NCI-H748 (cell line): ENCODE measurements at regions not wholly inside any gene's neighbourhood (a gene's known extent, or its start where the extent isn't known, plus 50 kb on each side); places are given as distances from the start of the nearest gene placed in this dataset.
A peak's percentile ranks its signal among the peaks of the same experiment; 100 is the strongest.

Experiments
- DNase-seq: peaks from one replicate; lab custom pipeline; 2025; ENCODE audit not compliant: unreplicated experiment; lab: John Stamatoyannopoulos, UW

DNA sequence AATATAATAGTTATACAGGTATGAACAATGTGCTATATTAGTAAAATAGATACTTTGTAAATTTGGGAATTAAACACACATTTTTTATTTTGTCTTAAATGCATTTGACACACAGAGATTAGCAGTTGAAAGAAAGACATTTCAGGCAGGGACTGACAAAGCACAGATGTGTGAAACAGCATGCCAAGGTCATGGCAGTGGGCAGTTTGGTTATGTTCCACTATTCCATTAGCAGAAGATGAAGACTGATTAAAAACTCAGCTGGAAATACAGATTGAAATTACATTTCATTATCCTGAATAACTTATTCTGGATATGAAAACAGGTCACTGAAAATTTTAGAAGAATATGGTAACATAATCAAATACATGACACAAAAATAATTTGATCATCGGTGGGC is 669.8 kb upstream of the LRFN5 start:
- DNase-seq, result no peak

DNA sequence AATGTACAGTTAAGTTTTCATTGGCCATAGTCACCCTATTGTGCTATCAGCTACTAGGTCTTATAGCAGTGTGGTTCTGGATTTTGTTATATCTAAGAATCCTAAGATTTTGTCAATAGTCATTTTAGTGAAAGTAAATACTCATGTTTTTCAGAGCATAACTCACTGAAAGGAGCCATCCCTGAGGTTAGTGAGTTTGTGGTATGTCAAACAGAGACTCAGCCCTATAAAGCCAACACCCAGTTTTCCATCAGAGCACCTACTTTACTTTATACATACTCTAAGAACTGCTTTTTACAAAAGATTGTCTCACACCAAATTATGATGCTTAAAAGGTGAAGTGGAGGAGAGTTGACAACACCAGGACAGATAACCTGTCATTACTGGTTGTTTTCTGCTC is 686.3 kb upstream of the LRFN5 start:
- no peak for DNase-seq

DNA sequence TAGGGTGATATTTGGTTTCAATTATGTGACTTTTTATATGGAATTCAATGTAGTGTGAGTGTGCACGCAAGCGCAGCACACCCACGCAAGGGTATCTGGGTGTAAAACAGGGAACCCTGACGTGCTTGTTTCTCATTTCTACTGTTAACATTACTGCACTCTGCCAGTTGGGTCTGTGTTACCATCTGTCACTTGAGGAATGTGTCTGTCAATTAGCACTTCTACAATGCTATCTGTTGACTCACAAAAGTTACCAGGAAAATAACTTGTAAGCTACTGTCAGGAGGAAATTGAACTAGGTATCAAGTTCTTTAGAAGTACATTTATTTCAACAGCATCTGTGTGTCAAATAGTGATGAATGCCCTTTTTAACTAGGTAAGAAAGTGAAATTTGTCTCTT is 695.5 kb upstream of the LRFN5 start:
- no peak for DNase-seq

DNA sequence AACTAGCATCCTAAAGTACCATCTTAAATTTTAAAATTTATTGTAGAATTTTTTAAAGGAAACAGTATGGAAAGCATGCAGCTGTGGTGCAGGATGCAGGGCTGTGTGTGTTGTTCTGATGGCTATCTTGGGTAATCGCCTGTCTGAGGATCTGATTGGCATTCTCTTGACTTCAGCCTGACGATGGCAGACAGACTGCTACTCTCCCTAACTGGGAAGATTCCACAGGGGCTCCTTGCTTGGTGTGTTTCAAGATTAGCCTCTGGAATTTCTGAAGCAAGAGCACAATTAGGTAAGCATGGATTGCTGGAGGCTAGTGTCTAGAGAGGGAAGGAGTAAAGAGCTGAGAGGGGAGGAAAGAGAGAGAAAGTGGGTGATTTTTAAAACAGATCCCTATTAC is 696.8 kb upstream of the LRFN5 start:
- no peak for DNase-seq

DNA sequence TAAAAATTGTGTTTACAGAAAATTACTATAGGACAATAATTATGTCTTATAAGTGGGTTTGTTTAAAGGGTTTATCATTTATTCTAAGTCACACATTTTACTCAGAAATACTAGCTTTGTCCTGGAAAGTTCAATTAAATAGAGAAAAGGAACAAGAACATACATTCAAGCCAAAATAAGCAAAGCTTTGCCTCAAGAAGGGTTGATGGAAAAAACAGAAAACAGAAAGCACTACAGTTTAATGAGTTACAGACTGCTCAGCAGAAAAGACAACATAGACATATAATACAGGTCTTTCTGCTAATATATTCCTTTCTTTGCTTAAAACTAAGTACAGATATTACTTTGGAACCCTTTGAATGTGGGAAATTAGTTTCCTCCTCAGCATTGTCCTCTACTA is 703.0 kb upstream of the LRFN5 start:
- no peak for DNase-seq

DNA sequence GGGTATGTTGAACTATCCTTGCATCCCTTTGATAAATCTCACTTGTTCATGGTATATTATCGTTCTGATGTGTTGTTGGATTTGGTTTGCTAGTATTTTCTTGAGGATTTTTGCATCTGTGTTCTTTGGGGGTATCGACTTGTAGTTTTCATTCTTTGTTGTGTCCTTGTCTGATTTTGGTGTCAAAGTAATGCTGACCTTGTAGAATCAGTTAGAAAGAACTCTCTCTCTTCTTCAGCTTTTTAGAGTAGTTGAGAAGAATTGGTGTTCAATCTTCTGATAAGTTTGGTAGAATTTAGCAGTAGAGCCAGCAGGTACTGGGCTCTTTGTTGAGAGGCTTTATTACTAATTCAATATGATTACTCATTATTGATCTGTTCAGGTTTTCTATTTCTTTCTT is 707.2 kb upstream of the LRFN5 start:
- no peak for DNase-seq

DNA sequence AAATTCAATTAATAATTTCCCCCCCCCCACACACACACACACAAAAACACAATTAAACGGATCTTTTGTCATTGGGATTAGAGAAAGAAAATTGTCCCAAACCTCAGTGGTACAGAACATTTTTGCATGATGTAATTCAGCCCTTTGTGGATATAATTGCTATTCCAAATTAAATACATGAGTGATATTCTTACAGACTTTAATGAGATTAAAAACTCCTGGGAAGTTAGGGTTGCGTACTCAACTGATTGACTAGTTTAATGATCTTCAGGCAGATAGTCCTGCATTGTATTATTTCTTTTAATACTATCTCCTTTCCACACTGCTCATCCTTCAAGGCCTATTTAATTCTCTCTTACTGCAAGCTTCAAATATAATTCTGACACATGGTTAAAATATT is 711.8 kb upstream of the LRFN5 start:
- no peak for DNase-seq

DNA sequence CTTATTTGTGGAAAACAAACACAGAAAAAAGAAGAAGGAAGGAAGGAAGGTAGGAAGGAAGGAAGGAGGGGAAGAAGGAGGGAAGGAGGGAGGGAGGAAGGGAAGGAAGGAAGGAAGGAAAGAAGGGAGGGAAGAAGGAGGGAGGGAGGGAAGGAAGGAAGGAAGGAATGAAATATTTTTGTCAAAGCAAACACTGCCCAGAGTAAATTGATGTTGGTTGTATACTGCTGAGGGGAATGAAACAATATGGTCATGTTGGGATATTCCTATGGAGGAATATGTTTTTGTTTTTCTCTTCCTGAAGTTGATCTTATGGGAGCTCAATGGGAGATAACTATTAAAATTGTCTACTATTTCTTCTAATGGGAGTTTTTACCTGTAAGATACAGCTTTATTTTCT is 717.5 kb upstream of the LRFN5 start:
- DNase-seq, result no peak

DNA sequence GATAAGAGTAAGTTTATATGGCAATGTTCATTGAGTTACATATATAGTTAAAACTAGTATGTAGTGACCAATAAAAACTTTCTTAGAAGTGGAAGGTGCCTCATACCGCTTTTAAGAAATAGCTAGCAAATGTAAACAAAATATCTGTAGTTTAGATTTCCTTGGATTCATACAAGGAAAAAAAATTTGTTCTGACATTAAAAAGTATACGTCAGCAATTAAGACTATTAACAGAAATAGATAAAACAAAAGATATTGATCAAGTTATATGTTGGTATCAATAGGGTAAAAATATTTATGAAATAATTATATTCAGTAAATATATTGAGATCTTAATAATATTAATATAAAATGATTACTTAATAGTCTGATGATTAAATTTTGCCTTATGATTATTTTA is 718.8 kb upstream of the LRFN5 start:
- no peak for DNase-seq

DNA sequence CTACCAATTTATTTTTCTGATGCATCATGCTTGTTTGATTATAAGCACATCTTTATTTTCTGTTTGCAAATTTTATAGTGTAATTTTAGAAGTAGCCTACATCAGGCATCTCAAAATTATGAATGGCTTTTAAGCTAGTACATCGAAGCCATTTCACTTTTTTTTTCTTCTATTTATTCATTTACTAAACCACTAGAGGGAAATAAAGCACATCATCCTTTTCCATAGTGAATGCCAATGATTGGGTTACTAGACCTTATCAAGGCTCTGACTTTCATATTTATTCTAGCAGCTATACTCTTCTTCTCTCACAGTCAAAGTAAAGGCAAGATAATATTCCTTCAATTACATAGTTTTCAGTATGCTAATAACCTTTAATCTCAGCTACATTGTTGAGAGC is 736.4 kb upstream of the LRFN5 start:
- peak; percentile 49 for DNase-seq

DNA sequence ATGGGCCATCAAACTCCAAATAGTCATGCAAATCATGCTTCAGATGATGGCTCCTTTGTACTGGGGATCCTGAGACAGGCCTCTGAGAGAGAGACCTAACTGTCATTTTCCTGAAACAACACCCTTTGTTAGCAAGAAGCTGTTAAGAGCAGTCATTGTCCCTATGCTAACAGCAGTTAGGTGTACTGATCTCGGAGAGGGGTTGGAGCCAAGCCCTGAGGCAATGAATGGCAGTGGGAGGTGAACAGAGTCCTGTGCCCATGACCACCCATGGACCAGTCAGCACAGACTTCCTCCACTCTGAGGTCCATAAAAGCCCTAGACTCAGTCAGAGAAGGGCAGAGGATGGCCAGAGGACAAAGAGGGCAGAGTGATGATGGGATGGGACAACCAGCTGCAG is 747.6 kb upstream of the LRFN5 start:
- DNase-seq, result no peak

DNA sequence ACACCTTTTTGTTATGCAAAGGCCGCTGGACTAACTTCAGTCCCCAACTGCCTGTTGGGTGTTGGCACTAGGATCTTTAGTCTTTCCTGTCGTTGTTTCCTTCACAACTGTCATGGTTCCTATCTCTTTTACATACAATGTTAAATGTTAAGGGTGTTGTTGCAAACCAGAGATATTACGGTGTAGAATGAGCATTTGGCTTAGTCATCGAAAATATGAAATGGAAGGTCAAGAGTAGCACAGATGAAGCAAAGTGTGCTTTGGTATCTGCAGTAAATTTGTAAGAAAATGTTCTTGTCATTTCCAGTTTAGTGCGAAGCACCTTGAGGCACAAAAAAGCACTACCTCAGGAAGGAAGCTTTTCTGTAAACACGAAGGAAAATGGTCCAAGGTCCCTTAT is 751.3 kb upstream of the LRFN5 start:
- DNase-seq, result no peak

DNA sequence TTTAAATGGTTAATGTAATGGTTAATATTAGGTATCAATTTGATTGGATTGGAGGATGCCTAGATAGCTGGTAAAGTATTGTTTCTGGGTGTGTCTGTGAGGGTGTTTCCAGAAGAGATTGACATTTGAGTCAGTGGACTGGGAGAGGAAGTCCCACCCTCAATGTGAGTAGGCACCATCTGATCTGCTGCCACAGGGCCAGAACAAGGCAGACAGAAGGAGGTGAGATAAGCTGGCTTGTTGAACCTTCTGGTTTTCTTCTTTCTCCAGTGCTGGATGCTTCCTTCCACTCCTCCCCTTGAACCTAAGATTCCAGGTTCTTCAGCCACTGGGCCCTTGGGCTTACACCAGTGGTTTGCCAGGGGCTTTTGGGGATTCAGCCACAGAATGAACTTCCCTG is 756.5 kb upstream of the LRFN5 start:
- no peak for DNase-seq

DNA sequence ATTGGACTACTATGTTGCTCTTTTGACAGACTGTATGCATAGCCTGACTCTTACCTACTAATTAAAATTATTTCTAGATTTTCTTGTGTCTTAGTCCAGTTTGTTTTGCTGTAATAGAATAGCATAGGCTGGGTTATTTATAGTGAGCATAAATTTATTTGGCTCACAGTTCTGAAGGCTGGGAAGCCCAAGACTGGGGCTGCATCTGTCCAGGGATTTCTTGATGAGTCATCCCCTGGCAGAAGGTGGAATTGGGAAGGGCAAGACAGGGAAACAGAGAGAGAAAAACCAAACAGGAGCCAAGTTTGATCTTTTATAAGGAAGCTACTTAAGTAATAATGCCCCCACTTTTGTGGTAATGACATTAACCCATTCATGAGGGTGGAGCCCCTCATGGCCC is 759.2 kb upstream of the LRFN5 start:
- DNase-seq, result no peak

DNA sequence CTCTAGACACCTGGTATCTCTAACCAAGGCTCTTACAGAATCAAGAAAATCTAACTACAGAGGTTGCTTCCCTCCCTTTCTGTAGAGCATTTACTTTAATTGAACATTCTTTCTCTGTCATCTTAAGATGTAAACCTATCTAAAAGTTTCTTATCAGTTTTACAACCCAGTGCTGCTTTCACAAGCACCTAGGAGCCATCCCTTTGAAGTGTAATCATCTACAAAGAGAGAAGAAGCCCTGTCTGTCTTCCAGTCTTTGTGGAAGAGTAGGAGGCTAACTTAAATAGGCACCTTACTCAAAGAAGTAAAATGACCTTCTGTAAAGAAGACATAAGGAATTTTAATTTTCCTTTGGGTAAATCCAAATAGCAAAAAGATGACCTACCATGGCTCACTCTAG is 763.9 kb upstream of the LRFN5 start:
- DNase-seq, result no peak

DNA sequence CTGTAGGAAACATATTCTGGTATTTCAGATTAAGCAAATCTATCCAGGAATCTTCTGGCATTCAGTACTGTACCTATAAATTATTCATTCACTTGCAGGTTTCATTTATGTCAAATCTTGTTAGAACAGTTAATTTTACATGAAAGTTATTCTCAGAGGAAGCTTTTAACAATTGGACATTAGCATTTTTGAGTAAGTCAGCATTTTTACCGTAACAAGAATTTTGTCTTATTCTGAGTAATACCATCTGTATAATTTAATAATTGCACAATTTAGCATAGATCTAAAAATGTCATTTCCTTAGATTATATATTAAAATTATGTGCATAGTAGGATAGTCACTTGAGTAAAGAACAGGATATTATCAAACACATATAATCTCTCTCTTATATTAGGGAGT is 764.8 kb upstream of the LRFN5 start:
- DNase-seq, result no peak

DNA sequence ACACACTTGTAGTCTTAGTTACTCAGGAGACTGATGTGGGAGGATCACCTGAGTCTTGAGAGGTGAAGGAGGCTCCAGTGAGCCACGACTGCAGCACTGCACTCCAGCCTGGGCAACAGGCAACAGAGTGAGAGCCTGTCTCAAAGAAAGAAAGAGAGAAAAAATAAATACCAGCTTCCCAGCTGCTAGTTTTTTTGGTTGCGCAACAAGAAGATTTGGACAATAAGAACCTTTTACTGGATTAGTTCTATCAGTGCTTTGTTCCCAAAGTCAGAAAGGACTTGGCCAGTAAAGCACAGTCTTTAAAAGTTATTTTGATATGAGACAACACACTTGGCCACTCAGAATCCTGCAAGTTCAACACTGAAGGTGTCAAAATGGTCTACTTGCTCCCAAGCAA is 768.1 kb upstream of the LRFN5 start:
- no peak for DNase-seq

DNA sequence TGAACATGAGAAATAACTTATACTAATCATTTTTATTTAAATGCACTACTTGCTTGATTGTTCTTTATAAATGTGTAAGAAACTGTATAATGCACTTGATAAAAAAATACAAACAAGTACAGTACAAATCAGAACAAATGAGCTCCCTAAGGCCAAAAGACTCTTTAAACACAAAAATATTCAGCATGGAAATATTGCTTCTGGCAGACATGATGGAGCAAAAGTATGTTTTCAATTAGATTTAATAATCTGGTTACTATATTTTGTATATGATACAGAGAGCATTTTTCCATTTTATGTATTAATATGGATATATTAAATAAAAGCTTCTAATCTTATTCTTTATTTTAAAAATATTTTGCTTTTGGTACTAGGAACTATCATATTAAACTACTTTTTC is 800.2 kb upstream of the LRFN5 start:
- no peak for DNase-seq

DNA sequence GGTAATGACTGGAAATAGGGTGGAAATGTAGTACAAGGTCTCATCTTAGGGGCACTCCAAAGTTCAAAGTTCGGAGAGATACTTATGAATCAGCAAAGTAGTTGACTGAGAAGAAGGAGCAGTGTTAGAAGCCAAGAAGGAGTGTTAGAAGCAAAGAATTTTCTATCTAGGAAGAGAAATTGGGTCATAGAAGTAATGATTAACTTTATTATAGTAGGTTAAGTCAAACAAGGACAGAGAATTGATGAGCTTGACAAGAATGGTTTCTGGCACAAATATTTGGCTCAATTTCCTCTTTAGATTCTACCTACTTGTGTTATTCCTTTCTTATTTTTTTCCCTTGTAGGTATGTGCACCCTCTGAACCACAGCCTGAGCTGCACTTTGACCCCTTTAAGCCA is 810.5 kb upstream of the LRFN5 start:
- no peak for DNase-seq

DNA sequence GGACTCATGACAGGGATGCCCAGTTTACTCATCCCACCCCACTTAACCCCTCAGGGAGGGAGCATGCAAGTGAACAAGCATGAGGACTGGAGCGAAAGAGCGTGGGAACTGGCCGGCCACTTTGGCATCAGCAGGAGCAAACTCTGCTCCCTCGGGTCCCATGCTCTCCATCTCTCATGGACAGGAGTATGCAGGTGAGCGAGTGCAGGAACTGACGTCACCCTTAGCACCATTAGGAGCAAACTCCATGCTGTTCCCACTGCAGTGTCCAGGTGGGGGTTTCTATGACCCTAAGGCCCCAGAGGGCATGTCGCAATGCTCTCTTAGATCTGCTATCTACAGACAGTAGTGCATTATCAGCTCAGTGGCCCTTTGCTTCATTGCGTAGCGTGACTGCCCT is 821.8 kb upstream of the LRFN5 start:
- DNase-seq, result no peak

DNA sequence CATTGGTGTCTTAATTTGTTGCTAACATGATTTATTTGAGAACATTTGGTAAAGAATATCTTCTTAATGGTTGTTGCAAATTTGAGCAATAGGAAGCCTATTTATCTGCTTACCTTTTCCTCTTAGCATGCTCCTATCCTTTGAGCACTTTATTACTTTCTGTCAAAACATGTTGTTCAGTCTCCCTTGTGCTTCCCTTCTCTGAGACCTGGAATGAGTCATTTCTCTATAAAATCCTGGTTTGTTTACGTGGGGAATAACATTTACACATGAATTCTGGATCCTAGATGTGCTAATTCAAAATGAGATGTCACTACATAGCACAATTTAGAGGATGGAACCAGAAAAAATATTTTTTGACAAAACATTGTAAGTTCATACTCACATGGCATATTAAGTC is 844.0 kb upstream of the LRFN5 start:
- DNase-seq, result no peak

DNA sequence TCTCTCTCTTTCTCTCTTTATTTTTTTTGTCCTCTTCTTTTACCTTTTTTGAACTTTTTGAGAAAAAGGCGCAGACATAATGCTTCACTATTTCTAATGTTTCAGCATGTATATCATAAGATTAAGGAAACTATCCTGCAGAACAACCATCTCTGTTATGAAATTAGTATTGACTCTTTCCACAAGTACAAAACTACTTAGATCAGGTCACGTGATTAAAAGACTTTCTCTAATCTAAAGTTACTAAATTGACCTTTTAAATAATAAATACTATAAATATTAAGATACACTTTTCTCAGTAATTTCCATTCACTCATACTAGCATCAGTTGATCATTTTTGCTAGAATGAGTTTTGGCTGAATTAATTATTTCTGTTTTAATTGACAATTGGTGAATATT is 844.5 kb upstream of the LRFN5 start:
- DNase-seq, result no peak

DNA sequence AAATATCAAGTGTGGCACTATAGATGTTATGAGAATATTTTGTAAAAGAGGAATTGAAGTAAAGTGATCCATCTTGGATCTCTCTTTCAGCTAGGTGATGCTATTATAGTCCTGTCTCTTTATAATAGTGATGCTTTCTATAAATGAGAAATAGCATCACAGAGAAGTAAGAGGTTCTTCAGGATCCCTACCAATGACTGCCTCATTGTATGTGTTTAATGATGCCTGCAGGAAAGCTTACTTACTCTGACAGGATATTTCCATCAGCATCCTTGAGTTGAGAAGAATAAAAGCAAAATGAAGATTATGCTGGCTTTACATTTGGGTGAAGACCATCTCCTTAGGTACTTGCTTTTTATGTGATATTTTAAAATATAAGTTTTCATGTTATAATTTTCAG is 846.0 kb upstream of the LRFN5 start:
- no peak for DNase-seq

DNA sequence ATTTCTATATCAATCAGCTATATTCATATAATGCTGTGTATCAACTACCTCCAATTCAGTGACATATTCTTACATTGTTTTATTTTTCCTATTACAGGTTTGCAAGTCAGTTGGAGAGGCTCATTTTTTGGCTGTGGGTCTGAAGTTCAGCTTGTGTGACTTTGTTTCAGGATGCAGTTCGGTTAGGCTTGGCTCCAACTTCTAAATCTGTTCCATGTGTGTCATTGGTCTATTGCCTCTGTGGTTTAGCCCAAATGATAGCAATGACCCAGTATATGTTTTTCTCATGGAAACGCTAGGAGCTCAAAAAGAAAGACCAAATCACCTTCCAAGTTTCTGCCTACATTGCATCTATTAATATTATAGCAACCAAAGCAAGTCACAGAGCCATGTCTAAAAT is 848.6 kb upstream of the LRFN5 start:
- DNase-seq, result no peak
